NCI-H526 (cell line): ENCODE measurements at regions not wholly inside any gene's neighbourhood (a gene's known extent, or its start where the extent isn't known, plus 50 kb on each side); places are given as distances from the start of the nearest gene placed in this dataset.

Source experiments
- DNase-seq, 2 experiments: peaks; one replicate each; lab custom pipeline; 2025; lab: John Stamatoyannopoulos, UW

GRCh38 chr6:105964979-105965760 is 121.0 kb upstream of the PRDM1 start:
- DNase-seq = no peak

- DNase-seq = no peak
Measured at GRCh38 chr6:105954148-105954547, 132.0 kb upstream of the PRDM1 start.

- no peak for DNase-seq
Measured at GRCh38 chr6:105952772-105953690, 133.1 kb upstream of the PRDM1 start.

DNA sequence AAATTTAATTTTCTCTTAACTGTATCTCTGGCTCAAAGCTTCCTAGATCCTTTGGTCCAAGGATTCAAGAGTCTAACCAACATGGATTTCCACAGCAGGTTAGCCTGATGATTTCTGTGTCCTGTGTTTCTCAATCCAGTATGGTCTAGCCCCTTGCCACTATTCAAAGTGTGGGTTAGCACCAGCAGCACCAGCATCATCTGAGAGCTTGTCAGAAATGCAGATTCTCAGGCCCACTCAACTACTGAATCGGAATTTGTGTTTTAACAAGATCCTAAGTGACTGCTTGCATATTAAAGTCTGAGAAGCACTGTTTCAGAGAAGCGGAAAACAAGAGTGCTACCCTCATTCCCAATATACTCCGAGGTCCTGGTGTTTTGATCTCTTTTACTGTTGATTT is 133.8 kb upstream of the PRDM1 start:
- no peak for DNase-seq

DNA sequence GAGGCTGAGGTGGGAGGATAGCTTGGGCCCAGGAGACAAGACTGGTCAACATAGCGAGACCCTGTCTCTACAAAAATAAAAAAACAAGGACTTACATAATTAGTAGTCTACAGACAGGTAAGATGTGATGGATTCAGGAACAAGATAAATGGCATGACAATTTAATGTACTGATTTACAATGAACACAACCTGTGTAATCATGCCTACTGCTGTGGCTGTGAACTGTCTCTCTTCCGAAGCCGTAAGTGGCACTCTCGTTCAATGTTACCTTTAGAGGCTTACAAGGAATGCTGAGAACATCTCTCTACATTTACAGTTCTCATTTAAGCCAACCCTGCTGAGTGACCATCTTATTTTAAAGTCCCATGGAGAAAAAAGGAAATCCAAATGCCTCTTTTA is 134.8 kb upstream of the PRDM1 start:
- no peak for DNase-seq

DNA sequence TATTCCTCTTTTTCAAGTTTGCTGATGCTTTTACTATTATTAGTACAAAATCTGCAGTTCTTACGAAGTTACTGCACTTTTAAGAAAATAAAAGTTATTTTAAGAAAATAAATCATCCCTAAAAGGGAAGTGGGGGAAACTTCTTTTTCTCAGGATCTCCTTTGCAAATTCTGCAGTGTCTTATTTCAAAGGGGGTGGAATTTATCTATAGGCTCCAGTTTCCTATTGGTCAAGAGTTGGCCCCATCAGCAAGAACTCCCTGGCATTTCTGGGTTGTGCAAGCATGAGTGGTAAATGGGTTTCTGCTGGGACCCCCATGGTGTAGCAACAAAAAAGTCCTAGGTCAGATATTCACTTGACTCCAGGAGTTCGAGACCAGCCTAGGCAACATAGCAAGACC is 136.3 kb upstream of the PRDM1 start:
- no peak for DNase-seq

DNA sequence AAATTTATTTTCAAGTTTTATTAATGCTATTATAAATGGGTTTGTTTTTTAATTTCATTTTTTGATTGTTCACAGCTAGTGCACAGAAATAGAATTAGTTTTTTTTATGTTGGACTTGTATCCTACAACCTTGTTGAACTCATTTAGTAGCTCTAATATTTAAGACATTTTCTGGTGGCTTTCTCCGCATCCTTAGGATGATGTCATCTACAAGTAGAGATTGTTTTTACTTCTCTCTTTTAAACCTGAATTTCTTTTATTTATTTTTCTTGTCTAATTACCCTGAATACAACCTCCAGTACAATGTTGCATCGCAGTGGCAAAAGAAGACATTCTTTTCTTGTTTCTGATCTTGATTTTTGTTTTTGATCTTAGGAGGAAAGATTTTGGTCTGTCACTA is 142.6 kb upstream of the PRDM1 start:
- DNase-seq = no peak

- DNase-seq = no peak
Measured at GRCh38 chr6:105941621-105942412, 144.3 kb upstream of the PRDM1 start.

DNA sequence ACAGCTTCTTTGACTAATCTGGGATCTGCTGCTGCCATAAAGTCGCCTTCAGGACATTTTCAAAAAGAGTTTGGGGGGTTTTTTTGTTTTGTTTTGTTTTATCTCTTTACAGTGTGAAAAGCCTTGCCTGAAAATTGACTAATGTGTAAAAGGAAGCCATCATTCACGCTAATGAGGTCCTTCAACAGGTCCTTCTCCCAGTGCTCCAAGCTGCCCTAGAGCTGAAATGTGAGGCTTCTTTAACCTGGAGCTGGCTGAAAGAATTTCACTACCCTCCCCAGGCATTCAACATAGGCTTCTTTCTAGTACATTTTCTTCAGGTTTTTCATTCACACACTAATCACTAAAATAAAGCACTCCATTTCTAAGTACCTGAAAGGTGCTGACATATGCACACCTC is 145.1 kb upstream of the PRDM1 start:
- DNase-seq = no peak

GRCh38 chr6:105936972-105937371 is 149.2 kb upstream of the PRDM1 start:
- no peak for DNase-seq

DNA sequence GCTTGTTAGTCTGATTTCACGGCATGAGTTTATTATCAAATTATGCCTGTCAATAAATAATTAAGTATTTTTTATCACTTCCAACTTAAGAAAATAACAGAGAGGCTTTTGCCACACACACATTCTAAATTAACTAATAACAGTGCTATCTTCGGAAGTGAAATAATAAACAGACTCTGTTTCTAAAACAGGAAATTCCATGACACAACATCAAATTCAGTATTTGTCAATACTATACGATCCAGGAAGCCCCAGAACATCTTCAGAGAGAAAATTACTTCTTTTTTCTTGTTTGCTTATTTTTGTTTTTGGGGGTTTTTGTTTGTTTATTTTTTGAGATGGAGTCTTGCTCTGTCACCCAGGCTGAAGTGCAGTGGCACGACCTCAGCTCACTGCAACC is 150.7 kb upstream of the PRDM1 start:
- DNase-seq = no peak

DNA sequence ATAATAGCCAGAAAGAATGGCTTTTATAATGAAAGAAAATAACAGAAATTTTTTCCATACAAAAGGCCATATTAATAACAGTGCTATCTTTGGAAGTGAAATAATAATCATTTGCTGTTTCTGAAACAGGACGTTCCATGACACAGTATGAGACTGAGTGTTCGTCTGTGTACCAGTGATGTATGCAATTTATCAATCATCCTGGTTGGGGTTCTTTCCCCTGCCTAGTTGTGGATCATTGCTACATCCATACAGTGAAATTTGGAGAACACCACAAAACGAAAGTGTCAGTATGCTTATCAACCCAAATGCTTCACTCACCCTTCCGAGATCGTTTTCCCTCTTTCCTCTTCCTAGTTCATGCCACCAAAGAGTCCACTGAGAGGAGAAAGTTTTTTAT is 151.4 kb upstream of the PRDM1 start:
- DNase-seq = no peak

DNA sequence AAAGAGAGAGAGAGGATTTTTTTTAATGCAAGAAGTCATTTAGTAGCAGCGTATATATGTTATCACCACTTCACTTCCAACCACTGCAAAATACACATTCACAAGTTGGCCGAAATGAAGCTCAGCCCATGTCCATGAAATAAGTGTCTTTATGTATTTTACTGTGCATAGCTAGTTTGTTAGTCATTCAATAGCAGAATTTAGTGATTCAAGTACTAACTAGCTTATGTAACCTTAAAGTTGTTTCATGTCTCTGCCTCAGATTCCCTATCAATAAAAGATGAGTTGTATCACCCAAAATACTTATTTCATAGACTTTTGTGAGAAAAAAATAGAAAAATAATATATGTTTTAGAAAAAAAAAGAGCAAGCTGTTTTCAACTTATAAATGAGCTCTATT is 153.7 kb upstream of the PRDM1 start:
- no peak for DNase-seq

DNA sequence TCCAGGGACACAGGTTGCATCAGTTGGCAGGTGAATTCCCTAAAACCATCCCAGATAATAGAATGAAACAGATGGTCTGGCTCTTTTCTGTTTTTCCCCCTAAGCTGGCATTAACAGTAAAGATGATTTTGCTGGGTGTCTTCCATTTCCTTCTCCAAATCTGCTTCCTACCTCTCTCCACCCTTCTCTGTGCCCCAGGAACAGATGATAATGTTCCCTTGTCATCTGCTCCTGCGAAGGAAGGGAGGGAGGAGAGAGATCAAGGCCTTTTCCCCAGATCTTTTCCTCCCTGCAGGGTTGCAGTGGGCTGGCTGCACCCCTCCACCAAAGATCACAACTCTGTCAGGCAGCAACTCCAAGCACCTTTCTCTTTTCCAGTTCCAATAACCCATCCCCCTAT is 156.5 kb upstream of the PRDM1 start:
- DNase-seq = no peak

DNA sequence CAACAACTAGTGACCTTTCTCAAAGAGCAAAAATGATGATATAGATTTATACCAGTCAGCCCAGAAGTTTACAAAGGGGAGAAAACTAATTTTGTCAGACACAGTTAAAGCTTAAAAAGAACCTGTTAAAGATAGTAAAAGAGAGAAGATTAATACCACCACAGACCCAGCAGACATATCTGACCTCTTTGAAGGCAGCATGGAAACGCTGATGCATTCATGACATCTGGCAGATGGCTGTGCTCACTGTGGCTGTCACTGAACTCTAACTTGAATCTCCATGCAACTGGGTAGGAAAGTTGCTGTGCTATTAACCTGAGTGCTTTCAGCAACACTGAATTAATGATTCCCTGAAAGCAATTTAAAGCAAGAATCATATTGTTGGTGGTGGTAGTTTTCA is 159.8 kb upstream of the PRDM1 start:
- no peak for DNase-seq

DNA sequence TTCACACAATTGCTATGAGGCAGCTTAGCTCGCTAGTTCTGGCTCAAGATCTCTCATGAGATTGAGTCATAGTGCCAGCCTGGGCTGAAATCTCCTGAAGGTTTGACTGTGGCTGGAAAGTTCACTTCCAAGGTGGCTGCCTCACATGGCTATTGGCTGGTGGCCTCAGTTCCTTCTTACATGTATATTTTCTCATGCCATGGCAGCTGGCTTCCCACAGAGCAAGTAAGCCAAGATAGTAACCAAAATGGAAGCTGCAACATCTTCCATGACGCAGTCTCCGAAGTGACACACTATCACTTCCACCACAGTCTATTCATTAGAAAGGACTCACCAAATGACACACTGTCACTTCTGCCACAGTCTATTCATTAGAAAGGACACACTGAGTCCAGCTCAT is 160.4 kb upstream of the PRDM1 start:
- no peak for DNase-seq

DNA sequence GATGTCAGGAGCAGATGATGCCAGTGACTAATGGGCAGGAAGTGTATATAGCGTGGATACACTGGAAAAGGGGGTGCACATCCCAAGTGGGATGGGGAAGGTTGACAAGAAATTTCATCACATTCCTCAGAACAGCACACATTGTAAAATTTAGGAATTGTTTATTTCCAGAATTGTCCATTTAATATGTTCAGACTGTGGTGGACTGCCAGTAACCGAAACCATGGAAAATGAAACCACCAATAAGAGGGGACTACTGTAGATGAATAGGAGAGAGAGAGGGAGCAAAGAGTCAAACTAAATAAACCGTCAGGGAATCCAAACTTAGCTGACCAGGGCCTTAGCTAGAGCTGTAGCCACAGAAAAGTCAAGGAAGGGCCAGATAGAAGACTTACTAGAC is 164.4 kb upstream of the PRDM1 start:
- DNase-seq = no peak

GRCh38 chr6:105920071-105920470 is 166.1 kb upstream of the PRDM1 start:
- DNase-seq = no peak

DNA sequence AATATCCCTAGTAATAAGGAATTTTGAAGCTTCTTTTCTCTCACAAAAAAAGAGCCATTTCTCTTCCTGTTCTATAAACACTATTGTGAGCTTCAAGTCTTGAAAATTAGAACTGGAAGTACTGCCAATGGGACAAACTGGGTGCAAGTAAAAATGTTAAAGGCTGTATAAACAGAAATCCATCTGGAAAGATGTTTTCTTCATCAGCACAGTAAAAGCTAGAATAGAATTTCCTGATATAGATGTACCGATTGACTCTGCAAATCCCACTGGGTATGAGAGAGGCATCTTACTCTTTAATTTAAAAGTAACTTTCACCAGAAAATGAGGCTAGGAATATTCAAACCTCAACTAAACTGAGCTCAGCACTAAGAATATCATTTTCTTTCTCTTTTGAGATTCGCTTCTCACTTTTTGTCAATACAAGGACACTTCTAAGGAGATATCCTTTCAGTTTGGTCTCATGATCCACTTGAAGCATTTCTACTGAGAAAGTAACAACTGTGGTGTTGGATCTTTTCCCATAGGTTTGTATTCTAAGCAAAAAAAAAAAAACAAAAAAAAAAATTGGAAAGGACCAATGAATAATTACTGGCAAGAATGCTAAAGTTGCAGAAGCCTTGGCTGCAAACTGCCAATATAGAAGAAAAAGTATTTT is 169.0 kb upstream of the PRDM1 start:
- no peak for DNase-seq

GRCh38 chr6:105911106-105911629 is 175.0 kb upstream of the PRDM1 start:
- DNase-seq = no peak

GRCh38 chr6:105909106-105909505 is 177.0 kb upstream of the PRDM1 start:
- DNase-seq = no peak

DNA sequence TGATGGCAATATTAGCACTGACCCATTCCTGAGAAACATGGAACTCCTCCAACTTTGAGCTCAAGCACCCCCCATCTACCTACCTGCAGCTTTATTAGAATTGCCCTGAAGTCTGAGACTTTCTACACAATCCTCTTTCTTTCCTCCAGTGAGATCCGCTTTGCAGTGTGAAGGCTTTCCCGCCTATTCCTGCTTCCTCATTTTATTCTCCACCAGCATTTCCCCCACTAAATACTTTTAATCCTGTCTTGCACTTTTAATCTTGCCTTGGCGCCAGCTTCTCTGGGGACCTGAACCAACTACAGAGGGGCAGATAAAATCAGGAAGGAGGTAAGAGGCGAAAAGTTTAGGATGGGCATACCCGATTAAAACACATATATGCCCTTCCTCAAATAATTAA is 178.1 kb upstream of the PRDM1 start:
- DNase-seq = no peak
